GM20000 (cell line): ENCODE measurements at regions not wholly inside any gene's neighbourhood (a gene's known extent, or its start where the extent isn't known, plus 50 kb on each side); places are given as distances from the start of the nearest gene placed in this dataset.
"Not testable (repeated sequence)": the region's sequence is repeated elsewhere in the genome, so short reads cannot be mapped to it uniquely, and the experiment has no call there.

ENCODE experiments used
- DNase-seq: peaks from one replicate; pipeline ENCODE4 v3.0.0; 2012; ENCODE audit warnings: low spot score
- TF ChIP-seq, protein P1 (sequence below): IDR thresholded peaks from 2 replicates; pipeline ENCODE4 v1.5.1; 2012; ENCODE audit warnings: mild to moderate bottlenecking, control low read depth; ENCODE audit errors: extremely low read depth, missing control alignments

DNA sequence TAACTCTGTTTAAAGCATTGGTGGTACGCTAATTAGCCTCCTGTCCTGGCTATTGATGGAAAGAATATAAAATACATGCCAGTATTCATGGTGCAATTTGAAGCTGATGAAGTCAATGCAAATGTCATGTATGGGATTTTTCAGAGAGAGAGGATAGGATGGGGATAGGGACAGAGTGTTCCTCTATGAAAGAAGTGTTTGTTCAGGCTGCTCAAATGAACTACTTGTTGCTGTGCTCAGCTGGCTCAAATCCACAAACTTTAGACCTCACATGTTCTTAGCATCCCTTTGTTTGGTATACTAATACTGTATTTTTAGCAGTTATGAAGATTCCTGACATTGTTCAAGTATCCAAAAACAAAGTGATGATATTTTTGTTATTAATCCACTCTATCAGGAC lies 116.5 kb downstream of the SLITRK1 start:
- TF ChIP-seq, protein P1, sequence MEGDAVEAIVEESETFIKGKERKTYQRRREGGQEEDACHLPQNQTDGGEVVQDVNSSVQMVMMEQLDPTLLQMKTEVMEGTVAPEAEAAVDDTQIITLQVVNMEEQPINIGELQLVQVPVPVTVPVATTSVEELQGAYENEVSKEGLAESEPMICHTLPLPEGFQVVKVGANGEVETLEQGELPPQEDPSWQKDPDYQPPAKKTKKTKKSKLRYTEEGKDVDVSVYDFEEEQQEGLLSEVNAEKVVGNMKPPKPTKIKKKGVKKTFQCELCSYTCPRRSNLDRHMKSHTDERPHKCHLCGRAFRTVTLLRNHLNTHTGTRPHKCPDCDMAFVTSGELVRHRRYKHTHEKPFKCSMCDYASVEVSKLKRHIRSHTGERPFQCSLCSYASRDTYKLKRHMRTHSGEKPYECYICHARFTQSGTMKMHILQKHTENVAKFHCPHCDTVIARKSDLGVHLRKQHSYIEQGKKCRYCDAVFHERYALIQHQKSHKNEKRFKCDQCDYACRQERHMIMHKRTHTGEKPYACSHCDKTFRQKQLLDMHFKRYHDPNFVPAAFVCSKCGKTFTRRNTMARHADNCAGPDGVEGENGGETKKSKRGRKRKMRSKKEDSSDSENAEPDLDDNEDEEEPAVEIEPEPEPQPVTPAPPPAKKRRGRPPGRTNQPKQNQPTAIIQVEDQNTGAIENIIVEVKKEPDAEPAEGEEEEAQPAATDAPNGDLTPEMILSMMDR = no peak
- DNase-seq = no peak

DNA sequence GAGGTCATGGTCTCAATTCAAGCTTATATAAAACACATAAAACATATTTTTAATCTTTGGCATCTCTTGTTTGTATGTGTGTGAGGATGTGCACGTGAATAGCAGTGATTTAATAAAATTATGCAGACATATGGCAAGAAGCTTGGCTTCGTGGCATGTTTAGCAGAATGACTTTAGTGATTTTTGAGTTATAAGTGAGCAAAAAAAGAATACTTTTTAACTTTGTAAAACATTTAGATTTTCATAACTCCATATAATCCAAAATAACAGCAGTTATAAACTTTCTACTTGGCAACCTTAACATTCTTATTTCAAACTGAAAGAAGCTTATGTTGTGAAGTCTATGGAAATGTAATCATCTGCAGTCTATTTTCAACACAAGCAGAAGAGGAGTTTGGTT lies 120.6 kb downstream of the SLITRK1 start:
- DNase-seq = no peak
- TF ChIP-seq, protein P1 = no peak

DNA sequence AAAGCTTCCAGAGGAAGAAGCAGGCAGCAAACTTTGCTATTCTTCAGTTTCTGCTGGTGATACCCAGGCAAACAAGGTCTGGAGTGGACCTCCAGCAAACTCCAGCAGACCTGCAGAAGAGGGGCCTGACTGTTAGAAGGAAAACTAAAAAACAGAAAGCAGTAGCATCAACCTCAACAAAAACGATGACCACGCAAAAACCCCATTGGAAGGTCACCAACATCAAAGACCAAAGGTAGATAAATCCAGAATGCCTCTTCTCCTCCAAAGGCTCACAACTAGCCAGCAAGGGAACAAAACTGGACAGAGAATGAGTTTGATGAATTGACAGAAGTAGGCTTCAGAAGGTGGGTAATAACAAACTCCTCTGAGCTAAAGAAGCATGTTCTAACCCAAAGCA lies 127.1 kb downstream of the SLITRK1 start:
- not testable (repeated sequence) for DNase-seq

DNA sequence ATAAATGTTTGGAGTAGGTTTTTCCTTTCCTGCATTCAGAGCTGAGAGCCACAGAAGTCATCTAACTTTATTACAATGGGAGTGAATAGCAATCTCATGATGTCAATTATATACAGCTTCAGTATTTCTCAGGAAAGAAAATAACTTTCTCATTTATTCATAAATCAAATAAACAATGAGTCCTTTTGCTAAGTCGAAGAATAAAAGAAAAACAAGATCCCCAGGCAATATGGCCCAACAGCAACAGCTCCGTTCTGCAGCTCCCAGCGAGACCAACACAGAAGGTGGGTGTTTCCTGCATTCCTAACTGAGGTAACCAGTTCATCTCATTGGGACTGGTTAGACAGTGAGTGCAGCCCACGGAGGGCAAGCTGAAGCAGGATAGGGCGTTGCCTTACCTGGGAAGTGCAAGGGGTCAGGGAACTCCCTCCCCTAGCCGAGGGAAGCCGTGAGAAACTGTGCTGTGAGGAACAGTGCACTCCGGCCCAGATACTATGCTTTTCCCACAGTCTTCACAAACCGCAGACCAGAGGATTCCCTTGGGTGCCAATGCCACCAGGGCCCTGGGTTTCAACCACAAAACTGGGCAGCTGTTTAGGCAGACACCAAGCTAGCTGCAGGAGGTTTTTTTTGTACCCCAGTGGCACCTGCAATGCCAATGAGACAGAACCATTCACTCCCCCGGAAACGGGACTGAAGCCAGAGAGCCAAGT lies 128.2 kb downstream of the SLITRK1 start:
- DNase-seq = no peak
- TF ChIP-seq, protein P1 = no peak

DNA sequence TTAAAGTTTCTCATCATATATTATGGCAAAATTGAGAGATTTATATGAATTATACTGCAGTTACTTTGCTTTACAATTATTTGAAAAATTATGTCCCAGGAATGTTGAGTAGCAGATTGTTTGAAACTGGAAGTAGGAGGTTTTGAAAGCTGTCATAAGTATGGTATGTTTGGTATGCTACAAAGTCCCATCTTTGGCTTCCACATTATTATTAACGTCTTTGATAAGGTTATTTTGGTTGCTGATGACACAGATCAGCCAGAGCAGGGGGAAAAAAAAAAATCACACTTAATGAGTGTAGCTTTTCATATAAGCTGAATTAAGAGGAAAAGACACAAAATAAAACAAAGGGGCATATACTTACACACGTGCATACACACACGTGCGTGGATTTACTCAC lies 130.1 kb downstream of the SLITRK1 start:
- no peak for DNase-seq
- TF ChIP-seq, protein P1 = no peak

DNA sequence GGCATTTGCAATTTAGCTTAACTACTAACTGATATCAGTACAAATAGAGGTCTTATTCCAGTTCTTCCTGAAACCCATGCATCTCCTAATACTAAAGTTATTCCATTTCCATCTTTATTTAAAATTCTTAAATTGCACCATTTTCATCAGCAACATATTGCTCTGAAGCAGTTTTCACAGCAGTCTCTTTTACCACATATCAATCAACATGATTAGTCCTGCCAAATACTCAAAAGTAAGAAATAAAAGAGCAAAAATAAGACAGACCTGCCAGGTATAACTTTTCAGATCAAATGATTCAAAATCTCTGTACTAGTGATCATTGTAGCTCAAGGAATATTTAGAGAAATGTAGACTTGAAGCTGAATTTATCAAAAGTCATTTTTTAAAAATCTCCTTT lies 141.7 kb downstream of the SLITRK1 start:
- TF ChIP-seq, protein P1 = no peak
- no peak for DNase-seq

DNA sequence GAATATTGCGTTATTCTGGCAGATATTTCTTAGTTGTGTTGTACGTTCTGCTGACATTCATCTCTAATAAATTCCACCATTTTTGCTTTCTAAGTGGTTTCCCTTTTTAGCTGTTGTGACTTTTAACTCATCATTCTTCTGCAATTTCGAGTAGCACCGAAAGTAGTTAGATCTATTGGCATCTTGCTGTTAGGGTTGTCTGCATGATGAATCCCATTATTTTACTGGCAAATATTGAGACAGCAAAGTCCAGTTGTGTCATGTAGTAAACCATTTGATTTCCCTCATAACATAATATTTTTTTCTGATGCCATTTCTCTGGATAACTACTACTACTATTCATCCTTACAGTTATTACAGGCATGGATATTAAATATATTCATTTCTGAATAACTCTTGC lies 143.9 kb downstream of the SLITRK1 start:
- TF ChIP-seq, protein P1 = no peak
- no peak for DNase-seq

DNA sequence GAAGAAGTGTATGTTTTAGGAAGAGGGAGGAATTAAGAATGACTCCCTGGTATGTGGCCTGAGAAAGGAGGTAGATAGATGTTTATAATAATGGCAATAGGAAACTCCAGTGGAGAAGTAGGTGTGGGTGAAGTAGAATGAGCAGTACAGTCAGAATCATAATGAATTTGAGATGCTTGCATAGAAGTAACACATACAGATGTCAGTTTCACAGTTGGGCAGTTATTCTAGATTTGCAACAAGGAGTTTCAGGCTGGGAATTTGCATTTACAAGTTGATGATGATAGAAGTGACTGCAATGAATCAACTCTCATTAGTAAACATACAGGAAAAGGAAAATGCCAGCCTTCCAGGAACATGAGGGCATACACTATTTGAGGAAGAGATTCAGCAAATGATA lies 149.0 kb downstream of the SLITRK1 start:
- DNase-seq = no peak
- TF ChIP-seq, protein P1 = no peak
